NCI-H2171 treated with DMSO at 0.1 percent for 48 hours (cell line): ENCODE measurements at regions not wholly inside any gene's neighbourhood (a gene's known extent, or its start where the extent isn't known, plus 50 kb on each side); places are given as distances from the start of the nearest gene placed in this dataset.

Experiments used
- DNase-seq: peaks from one replicate; lab custom pipeline; 2025; lab: John Stamatoyannopoulos, UW

- no peak for DNase-seq
Measured at GRCh38 chr6:9523462-9523861, 891.4 kb downstream of the TFAP2A start.

- no peak for DNase-seq
Measured at GRCh38 chr6:9522101-9522500, 892.8 kb downstream of the TFAP2A start.

- DNase-seq = no peak
Measured at GRCh38 chr6:9521152-9521530, 893.7 kb downstream of the TFAP2A start.

GRCh38 chr6:9520417-9521151 is 894.3 kb downstream of the TFAP2A start:
- no peak for DNase-seq

- DNase-seq = no peak
Measured at GRCh38 chr6:9518431-9518830, 896.4 kb downstream of the TFAP2A start.

- no peak for DNase-seq
Measured at GRCh38 chr6:9517806-9518205, 897.1 kb downstream of the TFAP2A start.

GRCh38 chr6:9515633-9516606 is 899.0 kb downstream of the TFAP2A start:
- DNase-seq = no peak

GRCh38 chr6:9514146-9514545 is 900.7 kb downstream of the TFAP2A start:
- no peak for DNase-seq

GRCh38 chr6:9511157-9511556 is 903.7 kb downstream of the TFAP2A start:
- no peak for DNase-seq

- no peak for DNase-seq
Measured at GRCh38 chr6:9507136-9507895, 907.6 kb downstream of the TFAP2A start.

GRCh38 chr6:9504191-9504590 is 910.7 kb downstream of the TFAP2A start:
- no peak for DNase-seq

- no peak for DNase-seq
Measured at GRCh38 chr6:9503111-9503761, 911.6 kb downstream of the TFAP2A start.

- DNase-seq = no peak
Measured at GRCh38 chr6:9499709-9500108, 915.2 kb downstream of the TFAP2A start.

GRCh38 chr6:9496837-9497236 is 918.0 kb downstream of the TFAP2A start:
- DNase-seq = no peak

- DNase-seq = no peak
Measured at GRCh38 chr6:9494864-9495263, 920.0 kb downstream of the TFAP2A start.

GRCh38 chr6:9492790-9493189 is 922.1 kb downstream of the TFAP2A start:
- no peak for DNase-seq

GRCh38 chr6:9487128-9487527 is 927.7 kb downstream of the TFAP2A start:
- no peak for DNase-seq

GRCh38 chr6:9485992-9486391 is 928.9 kb downstream of the TFAP2A start:
- no peak for DNase-seq

GRCh38 chr6:9484686-9485085 is 930.2 kb downstream of the TFAP2A start:
- no peak for DNase-seq

- no peak for DNase-seq
Measured at GRCh38 chr6:9484091-9484490, 930.8 kb downstream of the TFAP2A start.

- DNase-seq = no peak
Measured at GRCh38 chr6:9482030-9482738, 932.7 kb downstream of the TFAP2A start.
